IgD-negative memory B cell (primary cell): ENCODE measurements at regions not wholly inside any gene's neighbourhood (a gene's known extent, or its start where the extent isn't known, plus 50 kb on each side); places are given as distances from the start of the nearest gene placed in this dataset.

ENCODE experiments used
- H3K27ac Mint-ChIP-seq, 3 donors: one replicate each; pipeline ENCODE4 v1.8.0; 2020 to 2022; ENCODE audit warnings: mild to moderate bottlenecking in 3 of 3, mixed read lengths in 3 of 3, moderate library complexity in 1 of 3
- H3K27me3 Mint-ChIP-seq: one replicate; pipeline ENCODE4 v1.8.0; 2021; ENCODE audit warnings: mixed read lengths
- H3K36me3 Mint-ChIP-seq: one replicate; pipeline ENCODE4 v1.8.0; 2020; ENCODE audit warnings: mild to moderate bottlenecking, mixed read lengths
- H3K4me1 Mint-ChIP-seq, 3 donors: one replicate each; pipeline ENCODE4 v1.8.0; 2020 to 2022; ENCODE audit warnings: mixed read lengths in 3 of 3, mild to moderate bottlenecking in 1 of 3
- H3K4me3 Mint-ChIP-seq, 4 donors: one replicate each; pipeline ENCODE4 v1.8.0; 2020 to 2022; ENCODE audit warnings: mild to moderate bottlenecking in 4 of 4, mixed read lengths in 4 of 4, moderate library complexity in 3 of 4
- H3K9me3 Mint-ChIP-seq, 3 donors: one replicate each; pipeline ENCODE4 v1.8.0; 2020 to 2021; ENCODE audit warnings: mixed read lengths in 3 of 3, mild to moderate bottlenecking in 1 of 3

DNA sequence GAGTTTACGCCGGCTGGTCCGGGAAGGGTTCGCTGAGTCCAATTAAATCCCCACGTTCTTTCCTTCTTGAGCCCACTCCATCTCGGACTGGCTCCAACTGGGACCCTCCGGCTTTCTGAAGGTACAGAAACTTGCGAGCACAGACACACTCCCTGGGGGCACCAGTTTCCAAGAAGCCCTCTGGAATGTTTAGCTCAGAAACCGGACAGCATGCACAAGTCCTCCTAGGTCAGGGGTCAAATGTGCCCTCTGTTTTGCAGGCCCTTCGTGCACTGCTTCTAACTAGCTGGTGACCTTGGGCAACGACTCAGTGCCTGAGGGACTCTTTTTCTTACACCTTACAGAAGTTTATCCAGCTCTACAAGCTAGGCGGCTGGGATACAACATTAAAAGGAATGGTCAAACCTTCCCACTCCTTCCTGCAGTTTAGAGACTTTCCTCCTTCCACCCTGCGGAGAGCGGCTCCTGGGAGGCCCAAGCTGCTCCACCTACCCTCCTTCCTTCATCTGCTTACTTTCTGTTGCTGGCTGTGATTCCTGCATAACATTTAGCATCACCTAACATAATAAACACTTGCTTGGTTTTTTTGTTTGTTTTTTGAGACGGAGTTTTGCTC is 275.5 kb downstream of the BCOR start:
- H3K4me1 Mint-ChIP-seq: peaks cover 0 to 4% (median under 1%) of the 10 kb centered on the region in 3 donors
- peak overlapping the region in 1 of 4 donors; percentile 56 for H3K4me3 Mint-ChIP-seq
- H3K27me3 Mint-ChIP-seq: peaks cover 55% of the 10 kb centered on the region
- no peak overlapping the region for H3K27ac Mint-ChIP-seq
- H3K36me3 Mint-ChIP-seq: no peaks in the 10 kb centered on the region
- H3K9me3 Mint-ChIP-seq: peaks cover 3 to 11% (median 7%) of the 10 kb centered on the region in 3 donors

DNA sequence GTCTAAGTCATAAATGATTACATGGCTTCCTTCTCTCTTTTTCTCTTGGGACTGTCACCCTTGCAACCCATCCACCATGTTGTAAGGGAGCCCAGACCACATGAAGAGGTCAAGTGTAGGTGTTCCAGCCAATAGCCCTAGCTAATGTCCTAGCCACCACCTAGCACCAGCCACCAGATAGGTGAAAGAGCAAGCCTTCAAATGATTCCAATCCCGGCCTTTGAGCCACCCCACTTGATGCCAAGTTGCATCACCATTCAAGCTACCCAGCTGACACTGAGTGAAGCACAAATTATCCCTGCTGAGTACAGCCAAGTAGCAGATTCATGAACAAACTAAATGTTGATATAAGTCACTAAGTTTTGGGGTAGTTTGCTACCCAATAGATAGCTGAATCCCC is 274.3 kb downstream of the BCOR start:
- H3K9me3 Mint-ChIP-seq: peaks cover 3 to 11% (median 7%) of the 10 kb centered on the region in 3 donors

DNA sequence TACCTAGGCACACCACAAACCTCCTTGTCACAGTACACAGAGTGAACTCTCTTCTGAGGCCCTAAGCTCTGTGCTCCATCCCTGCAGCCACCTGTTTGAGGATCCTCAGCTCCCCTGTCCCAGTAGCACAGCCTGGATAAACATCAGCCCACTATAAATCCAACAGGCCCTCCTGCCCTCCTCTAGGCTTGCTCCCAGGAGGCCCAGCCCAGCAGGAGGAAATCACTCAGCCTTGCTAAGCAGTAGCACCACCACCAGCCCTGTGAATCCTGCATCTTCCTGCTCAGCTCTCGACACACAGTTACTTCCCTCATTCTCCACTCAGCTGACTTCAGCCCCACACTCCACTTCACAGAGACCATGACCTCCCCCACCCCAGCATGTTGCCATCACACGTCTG is 273.9 kb downstream of the BCOR start:
- Mint-ChIP-seq H3K27me3 (peaks cover 53% of the 10 kb centered on the region), H3K27ac (peak overlapping the region in 1 of 3 donors; percentile 50), H3K9me3 (peaks cover 3 to 11% (median 7%) of the 10 kb centered on the region in 3 donors), H3K36me3 (no peaks in the 10 kb centered on the region), H3K4me3 (peak overlapping the region in 1 of 4 donors; percentile 25), H3K4me1 (peaks cover 5 to 12% (median 6%) of the 10 kb centered on the region in 3 donors)

More for the DNA sequence above, 274.3 kb downstream of the BCOR start:
- H3K27me3 Mint-ChIP-seq: peaks cover 52% of the 10 kb centered on the region
- H3K36me3 Mint-ChIP-seq: no peaks in the 10 kb centered on the region
- no peak overlapping the region for H3K27ac Mint-ChIP-seq
- H3K4me1 Mint-ChIP-seq: peaks cover 5 to 12% (median 6%) of the 10 kb centered on the region in 3 donors
- no peak overlapping the region for H3K4me3 Mint-ChIP-seq

DNA sequence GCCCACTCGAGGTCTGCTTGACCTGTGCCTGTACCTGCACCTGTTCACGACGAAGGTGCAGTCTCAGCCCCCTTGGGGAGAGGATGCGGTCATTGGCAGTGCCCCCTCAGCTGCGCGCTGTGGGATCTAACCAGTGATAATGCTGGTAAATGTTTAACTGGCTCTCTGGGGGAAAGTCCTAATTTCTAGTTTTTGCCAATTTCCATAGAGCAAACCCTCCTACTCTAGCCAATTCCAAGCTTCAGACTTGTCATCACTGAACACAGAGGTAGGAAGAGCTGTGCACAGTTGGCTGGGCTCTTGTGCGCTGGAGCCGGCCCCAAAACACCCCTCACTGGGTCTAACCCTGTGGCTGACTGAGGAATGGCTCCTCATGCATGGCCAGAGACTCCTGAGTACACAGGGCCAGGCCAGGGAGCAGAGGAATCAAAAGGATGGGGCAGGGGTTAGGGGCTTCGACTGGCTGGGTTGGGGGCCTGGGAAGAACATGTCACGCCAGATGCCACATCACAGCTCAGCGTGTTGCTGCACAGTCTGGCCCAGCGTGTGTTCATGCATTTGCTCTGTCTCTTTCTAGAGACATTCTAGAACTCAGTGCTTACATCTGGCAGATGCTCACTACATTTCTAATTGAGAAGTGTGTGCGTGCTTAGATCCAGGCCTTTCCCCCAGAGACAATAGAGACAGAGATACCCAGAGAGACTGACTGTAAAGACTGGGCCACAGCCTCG is 270.8 kb downstream of the BCOR start:
- Mint-ChIP-seq H3K4me1 (peaks cover 5 to 12% (median 6%) of the 10 kb centered on the region in 3 donors), H3K36me3 (no peaks in the 10 kb centered on the region), H3K9me3 (peaks cover 3 to 11% (median 7%) of the 10 kb centered on the region in 3 donors), H3K27ac (peak overlapping the region in 2 of 3 donors; percentile 35 to 93), H3K4me3 (peak overlapping the region in 1 of 4 donors; percentile 85), H3K27me3 (peaks cover 53% of the 10 kb centered on the region)

DNA sequence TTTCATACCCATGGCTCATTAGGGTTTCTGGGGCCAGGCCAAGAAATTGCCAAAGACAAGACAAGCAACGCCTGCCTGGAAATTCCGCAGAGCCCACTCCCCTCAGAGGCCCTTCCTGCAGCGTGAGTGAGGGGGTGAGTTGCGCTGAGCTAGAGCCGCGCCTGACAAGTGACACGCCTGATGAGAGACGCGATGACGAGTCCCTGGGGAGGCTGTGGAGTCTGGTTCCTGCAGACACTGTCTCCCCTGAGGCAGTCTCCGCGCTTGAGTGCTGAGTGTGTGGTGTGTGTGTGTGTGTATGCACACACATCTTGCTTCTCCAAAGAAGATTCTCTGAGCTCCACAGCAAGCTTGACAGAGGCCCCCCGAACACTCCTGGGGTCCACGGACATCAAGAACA is 269.8 kb downstream of the BCOR start:
- Mint-ChIP-seq H3K27ac (peak overlapping the region in 2 of 3 donors; percentile 21 to 93), H3K4me3 (peak overlapping the region in 1 of 4 donors; percentile 59), H3K27me3 (peaks cover 49% of the 10 kb centered on the region), H3K9me3 (peaks cover 2 to 10% (median 7%) of the 10 kb centered on the region in 3 donors), H3K36me3 (peaks cover under 1% of the 10 kb centered on the region), H3K4me1 (peaks cover 5 to 12% (median 6%) of the 10 kb centered on the region in 3 donors)

DNA sequence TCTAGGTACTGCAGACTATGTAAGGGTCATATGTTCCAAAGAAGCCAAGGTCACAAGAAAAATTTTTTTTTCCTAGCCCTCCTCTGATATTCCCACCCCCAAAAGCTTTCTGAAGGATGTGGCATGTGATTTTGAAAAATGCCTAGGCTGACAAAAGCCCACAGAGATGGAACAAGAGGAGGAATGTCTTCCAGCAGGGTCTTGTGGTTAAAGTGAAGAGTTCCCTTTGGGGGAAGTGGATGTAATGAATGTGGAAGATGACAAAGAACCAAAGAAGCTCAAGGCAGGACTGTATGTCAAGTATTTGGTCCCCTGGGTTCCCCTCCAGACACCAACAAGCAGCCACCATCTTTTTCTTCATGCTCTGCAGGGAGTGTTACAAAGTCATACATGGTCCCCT is 268.8 kb downstream of the BCOR start:
- Mint-ChIP-seq H3K27ac (no peak overlapping the region), H3K4me1 (peaks cover 5 to 11% (median 6%) of the 10 kb centered on the region in 3 donors), H3K27me3 (peaks cover 53% of the 10 kb centered on the region), H3K9me3 (peaks cover 0 to 4% (median 2%) of the 10 kb centered on the region in 3 donors), H3K36me3 (peaks cover 3% of the 10 kb centered on the region), H3K4me3 (peak overlapping the region in 1 of 4 donors; percentile 45)

DNA sequence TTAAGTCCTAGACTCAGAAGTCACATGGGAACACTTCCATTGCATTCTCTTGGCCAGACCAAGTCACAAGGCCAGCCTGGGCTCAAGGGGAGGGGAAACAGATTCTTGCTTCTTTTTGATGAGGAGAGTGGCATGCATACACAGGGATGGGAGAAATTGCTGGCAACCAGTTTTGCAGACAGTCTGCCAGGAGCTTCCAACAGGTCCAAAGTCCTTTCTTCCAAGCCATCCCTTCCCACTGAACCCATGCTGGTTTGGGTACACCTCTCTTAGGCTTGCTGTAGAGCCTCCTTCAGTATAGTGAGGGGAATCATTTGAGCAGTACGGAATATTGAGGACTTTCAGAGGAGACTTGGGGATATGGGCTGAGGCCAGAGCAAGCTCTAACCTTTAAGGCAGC is 267.8 kb downstream of the BCOR start:
- Mint-ChIP-seq H3K9me3 (peaks cover 0 to 2% (median 0%) of the 10 kb centered on the region in 3 donors), H3K27me3 (peaks cover 54% of the 10 kb centered on the region), H3K27ac (no peak overlapping the region), H3K4me1 (peaks cover 5 to 9% (median 6%) of the 10 kb centered on the region in 3 donors), H3K4me3 (no peak overlapping the region), H3K36me3 (peaks cover 3% of the 10 kb centered on the region)

DNA sequence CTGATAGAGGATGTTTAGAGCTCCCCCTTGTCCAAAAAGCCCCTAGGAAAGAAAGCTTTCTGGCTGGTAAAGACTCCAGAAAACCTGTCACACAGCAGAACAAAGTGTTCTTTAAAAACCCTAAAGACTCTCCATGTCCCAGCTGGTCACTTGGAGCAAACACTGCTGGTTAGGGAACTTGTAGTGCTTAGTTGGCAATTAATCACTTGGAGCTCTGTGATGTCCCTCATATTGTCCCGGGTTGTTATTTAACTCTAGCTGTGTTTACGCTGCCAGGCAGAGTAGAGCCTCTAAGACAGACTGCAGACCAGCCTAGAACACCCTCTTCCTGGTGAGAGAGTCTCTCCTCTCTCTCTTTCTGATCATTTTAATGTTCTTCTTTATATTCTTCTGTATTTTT is 267.3 kb downstream of the BCOR start:
- peaks cover 55% of the 10 kb centered on the region for H3K27me3 Mint-ChIP-seq
- no peak overlapping the region for H3K27ac Mint-ChIP-seq
- H3K4me1 Mint-ChIP-seq: peaks cover 5 to 9% (median 6%) of the 10 kb centered on the region in 3 donors
- peaks cover 0 to 2% (median 0%) of the 10 kb centered on the region in 3 donors for H3K9me3 Mint-ChIP-seq
- H3K4me3 Mint-ChIP-seq: no peak overlapping the region
- H3K36me3 Mint-ChIP-seq: peaks cover 3% of the 10 kb centered on the region

DNA sequence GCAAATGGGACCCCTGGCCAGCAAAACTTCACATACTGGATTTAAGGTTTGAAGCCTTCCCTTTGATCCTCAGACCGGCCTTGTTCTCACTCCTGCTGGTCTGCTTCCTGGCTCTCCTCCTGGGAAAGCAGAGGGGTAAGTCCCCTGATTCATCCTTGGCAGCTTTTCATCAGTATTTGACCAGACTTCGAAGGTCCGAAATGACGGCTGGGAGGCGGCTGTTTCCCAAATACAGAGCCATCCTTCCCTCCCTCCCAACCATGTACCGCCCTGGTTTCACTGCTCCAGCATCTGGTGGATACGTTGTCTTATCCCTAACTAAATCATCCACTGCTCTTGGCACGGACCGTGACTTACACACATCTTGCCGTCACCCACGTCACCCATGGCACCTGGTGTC is 265.5 kb downstream of the BCOR start:
- H3K4me1 Mint-ChIP-seq: peaks cover 5 to 8% (median 6%) of the 10 kb centered on the region in 3 donors
- peaks cover 52% of the 10 kb centered on the region for H3K27me3 Mint-ChIP-seq
- H3K9me3 Mint-ChIP-seq: peaks cover 0 to 2% (median 0%) of the 10 kb centered on the region in 3 donors
- H3K36me3 Mint-ChIP-seq: peaks cover 3% of the 10 kb centered on the region
- no peak overlapping the region for H3K27ac Mint-ChIP-seq
- H3K4me3 Mint-ChIP-seq: no peak overlapping the region

DNA sequence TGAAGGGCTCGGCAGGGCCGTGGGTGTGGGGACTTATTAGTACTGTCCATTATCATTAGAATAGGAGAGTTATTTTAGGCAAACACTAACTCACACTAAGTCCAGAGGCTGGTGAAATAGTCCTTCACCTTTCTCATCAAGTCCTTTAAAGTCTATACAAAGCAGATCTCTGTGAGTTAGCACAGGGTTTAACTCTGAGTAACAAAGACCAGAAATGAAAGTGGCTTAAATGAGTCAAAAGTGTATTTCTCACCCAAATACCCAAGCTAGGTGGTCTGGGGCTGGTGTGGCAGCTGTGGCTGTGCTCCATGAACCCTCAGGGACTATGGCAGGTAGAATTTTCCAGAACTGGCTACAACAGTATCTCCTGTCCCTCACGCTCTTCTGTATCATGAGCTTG is 263.2 kb downstream of the BCOR start:
- Mint-ChIP-seq H3K4me3 (no peak overlapping the region), H3K9me3 (peaks cover 0 to 2% (median 0%) of the 10 kb centered on the region in 3 donors), H3K27me3 (peaks cover 39% of the 10 kb centered on the region), H3K27ac (no peak overlapping the region), H3K4me1 (no peaks in the 10 kb centered on the region), H3K36me3 (peaks cover 3% of the 10 kb centered on the region)

DNA sequence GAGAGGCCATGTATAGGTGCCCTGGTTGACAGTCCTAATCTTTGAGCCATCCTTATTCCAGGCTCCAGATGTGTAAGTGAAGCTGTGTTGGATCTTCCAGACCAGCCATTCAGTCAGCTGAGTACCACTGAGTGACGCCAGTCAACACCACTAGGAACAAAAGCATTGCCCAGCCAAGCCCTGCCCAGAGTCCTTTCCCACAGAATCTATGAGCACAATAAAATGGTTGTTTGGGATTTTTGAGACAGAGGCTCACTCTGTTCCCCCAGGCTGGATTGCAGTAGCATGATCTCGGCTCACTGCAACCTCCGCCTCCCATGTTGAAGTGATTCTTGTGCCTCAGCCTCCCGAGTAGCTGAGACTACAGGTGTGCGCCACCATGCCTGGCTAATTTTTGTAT is 262.5 kb downstream of the BCOR start:
- H3K4me1 Mint-ChIP-seq: no peaks in the 10 kb centered on the region
- peaks cover 35% of the 10 kb centered on the region for H3K27me3 Mint-ChIP-seq
- peaks cover 0 to 2% (median 0%) of the 10 kb centered on the region in 3 donors for H3K9me3 Mint-ChIP-seq
- no peak overlapping the region for H3K27ac Mint-ChIP-seq
- peaks cover 3% of the 10 kb centered on the region for H3K36me3 Mint-ChIP-seq
- H3K4me3 Mint-ChIP-seq: no peak overlapping the region

DNA sequence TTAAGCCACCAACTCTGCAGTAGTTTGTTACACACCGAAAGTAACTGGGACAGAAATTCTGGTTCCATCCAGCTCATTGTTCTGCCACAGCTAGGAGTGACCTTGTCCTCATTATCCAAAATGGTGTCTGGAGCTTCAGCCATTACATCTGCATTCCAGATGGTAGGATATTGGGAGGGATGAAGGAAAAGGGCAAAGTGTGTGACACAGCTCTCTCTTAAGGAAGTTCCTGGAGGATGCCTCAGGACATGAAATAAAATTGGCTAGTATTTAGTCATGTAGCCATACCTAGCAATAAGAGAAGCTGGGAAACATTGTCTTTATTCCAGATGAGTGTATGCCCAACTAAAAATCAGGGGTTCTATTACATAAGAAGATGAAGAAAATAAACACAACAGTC is 262.0 kb downstream of the BCOR start:
- H3K4me1 Mint-ChIP-seq: no peaks in the 10 kb centered on the region
- peaks cover 33% of the 10 kb centered on the region for H3K27me3 Mint-ChIP-seq
- H3K36me3 Mint-ChIP-seq: peaks cover 3% of the 10 kb centered on the region
- peak overlapping the region in 1 of 3 donors; percentile 43 for H3K27ac Mint-ChIP-seq
- no peak overlapping the region for H3K4me3 Mint-ChIP-seq
- H3K9me3 Mint-ChIP-seq: peaks cover 0 to 2% (median 0%) of the 10 kb centered on the region in 3 donors

DNA sequence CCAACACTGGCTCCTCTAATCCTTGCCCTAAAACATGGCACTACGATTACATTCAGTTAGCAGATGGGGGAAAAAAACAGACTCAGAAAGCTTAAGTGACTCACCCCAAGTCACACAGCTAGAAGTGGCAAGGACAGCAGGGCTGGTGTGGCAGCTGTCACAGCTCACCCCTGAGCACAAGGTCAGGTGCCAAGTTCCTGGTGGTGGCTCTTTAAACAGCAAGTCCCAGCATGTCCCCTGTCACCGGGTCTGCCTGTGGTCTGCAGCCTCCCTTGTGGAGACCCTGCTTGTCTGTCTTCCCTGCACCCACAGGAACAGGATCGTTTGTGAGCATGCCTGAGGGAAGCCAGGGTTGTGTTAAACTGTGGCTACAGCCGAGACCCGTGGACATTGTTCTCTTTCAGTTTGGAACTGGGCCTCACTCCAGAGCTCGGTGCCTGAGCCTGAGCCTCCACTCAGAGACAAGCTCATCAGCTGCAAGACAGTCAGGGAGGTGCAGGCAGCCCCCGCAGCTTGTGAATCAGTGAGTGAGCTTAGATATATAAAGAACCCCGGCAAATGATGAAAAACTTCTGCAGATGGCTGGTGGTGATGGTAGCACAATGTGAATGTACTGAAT is 260.8 kb downstream of the BCOR start:
- Mint-ChIP-seq H3K4me1 (no peaks in the 10 kb centered on the region), H3K27ac (no peak overlapping the region), H3K9me3 (peaks cover 0 to 2% (median 0%) of the 10 kb centered on the region in 3 donors), H3K27me3 (peaks cover 33% of the 10 kb centered on the region), H3K36me3 (peaks cover 3% of the 10 kb centered on the region), H3K4me3 (no peak overlapping the region)

DNA sequence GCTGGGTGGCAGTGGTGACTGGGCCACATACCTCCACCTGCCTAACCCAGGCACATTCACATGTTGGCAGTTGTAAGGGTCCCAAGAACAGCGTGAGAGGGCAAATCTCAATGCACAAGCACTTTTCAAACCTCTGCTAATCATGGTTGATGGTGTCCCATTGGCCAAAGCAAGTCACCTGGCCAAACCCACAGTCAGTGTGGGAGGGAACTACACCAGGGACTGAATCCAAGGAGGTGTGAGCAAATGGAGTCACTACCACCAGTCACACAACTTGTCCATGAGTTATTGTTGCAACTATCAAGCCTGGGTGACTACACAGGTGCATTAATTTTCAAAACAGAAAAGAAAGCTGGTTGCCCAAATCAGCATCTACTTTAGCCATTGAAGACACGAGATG is 260.1 kb downstream of the BCOR start:
- H3K4me3 Mint-ChIP-seq: no peak overlapping the region
- H3K9me3 Mint-ChIP-seq: no peaks in the 10 kb centered on the region
- H3K36me3 Mint-ChIP-seq: peaks cover 3% of the 10 kb centered on the region
- H3K27me3 Mint-ChIP-seq: peaks cover 29% of the 10 kb centered on the region
- no peaks in the 10 kb centered on the region for H3K4me1 Mint-ChIP-seq
- no peak overlapping the region for H3K27ac Mint-ChIP-seq

DNA sequence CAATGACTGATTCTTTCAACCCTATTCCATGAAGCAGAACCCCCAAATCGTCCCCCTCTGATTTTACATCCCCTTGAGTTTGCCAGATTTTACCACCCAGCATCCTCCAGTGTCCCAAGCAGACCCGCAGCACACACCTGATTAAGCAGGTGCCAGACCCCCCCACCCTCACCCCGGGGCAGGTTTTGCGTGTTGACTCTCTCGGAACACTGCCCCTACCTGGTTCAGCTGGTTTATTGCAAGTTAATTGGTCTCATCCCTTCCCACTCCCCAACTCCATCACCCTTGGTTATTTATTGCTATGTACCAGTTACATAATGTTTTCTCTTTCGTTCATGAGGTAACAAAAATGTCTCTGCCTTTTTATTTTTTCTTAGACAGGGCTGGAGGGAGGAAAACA is 258.4 kb downstream of the BCOR start:
- Mint-ChIP-seq H3K9me3 (no peaks in the 10 kb centered on the region), H3K27me3 (peaks cover 30% of the 10 kb centered on the region), H3K36me3 (no peaks in the 10 kb centered on the region), H3K4me3 (no peak overlapping the region), H3K4me1 (no peaks in the 10 kb centered on the region), H3K27ac (no peak overlapping the region)
